Esophagus squamous epithelium (tissue), 4 donors: ENCODE measurements at regions not wholly inside any gene's neighbourhood (a gene's known extent, or its start where the extent isn't known, plus 50 kb on each side); places are given as distances from the start of the nearest gene placed in this dataset.

Source experiments
- POLR2A ChIP-seq, 4 donors: fragments of 450-650 bp; IDR thresholded peaks; one replicate each; pipeline ENCODE4 v1.6.1; 2017; ENCODE audit warnings: antibody characterized with exemption in 4 of 4, mild to moderate bottlenecking in 4 of 4, moderate library complexity in 3 of 4
- TF ChIP-seq, protein P1 (sequence below), 6 experiments: fragments of 450-650 bp in 4 of 6; fragments of 200-600 bp in 2 of 6; sonication (generic) in 2 of 6; IDR thresholded peaks; one replicate each; pipeline ENCODE4 v1.5.1; 2016 to 2019; ENCODE audit warnings: antibody characterized with exemption in 6 of 6, mild to moderate bottlenecking in 4 of 6, moderate library complexity in 4 of 6

DNA sequence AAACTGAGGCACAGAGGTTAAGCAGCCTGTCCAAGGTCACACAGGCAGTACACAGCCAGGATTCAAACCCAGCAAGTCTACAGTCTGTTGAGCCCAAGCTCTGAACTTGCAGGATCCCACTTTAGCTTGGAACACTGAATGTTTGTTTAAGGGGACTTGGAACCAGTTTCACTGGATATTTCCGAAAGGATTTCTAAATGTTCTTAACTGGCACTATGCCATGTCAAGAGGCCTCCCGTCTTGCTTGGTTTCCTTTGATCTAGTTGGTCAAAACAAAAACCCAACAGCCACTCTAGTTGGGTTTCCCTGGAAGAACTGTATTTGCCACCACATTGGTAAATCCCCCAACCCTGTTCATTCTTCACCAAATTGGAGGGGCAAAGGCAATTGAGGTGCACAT, 317.6 kb upstream of the KAZN start:
- TF ChIP-seq, protein P1, sequence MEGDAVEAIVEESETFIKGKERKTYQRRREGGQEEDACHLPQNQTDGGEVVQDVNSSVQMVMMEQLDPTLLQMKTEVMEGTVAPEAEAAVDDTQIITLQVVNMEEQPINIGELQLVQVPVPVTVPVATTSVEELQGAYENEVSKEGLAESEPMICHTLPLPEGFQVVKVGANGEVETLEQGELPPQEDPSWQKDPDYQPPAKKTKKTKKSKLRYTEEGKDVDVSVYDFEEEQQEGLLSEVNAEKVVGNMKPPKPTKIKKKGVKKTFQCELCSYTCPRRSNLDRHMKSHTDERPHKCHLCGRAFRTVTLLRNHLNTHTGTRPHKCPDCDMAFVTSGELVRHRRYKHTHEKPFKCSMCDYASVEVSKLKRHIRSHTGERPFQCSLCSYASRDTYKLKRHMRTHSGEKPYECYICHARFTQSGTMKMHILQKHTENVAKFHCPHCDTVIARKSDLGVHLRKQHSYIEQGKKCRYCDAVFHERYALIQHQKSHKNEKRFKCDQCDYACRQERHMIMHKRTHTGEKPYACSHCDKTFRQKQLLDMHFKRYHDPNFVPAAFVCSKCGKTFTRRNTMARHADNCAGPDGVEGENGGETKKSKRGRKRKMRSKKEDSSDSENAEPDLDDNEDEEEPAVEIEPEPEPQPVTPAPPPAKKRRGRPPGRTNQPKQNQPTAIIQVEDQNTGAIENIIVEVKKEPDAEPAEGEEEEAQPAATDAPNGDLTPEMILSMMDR (IDR thresholded peaks at IDR 0.05): no peak
- TF ChIP-seq POLR2A (IDR thresholded peaks at IDR 0.05): no peak
